HG03469 (cell line): ENCODE measurements at regions not wholly inside any gene's neighbourhood (a gene's known extent, or its start where the extent isn't known, plus 50 kb on each side); places are given as distances from the start of the nearest gene placed in this dataset.

Experiments
- ATAC-seq: cut with Tn5 transposase; IDR thresholded peaks from one replicate; pipeline ENCODE4 v1.9.1; 2021; ENCODE audit warnings: mild to moderate bottlenecking, moderate library complexity, moderate number of reproducible peaks; ENCODE audit not compliant: unreplicated experiment

- ATAC-seq: no peak
These were observed 117.8 kb upstream of the ZMIZ1 start for GRCh38 chr10:78950656-78951587.

GRCh38 chr10:78952030-78952429, 116.7 kb upstream of the ZMIZ1 start:
- no peak for ATAC-seq

GRCh38 chr10:78952686-78953085, 116.1 kb upstream of the ZMIZ1 start:
- ATAC-seq: no peak

GRCh38 chr10:78953113-78953798, 115.5 kb upstream of the ZMIZ1 start:
- ATAC-seq: no peak

- ATAC-seq: no peak
These were observed 114.9 kb upstream of the ZMIZ1 start for GRCh38 chr10:78953799-78954297.

GRCh38 chr10:78954689-78955088, 114.1 kb upstream of the ZMIZ1 start:
- ATAC-seq: no peak

GRCh38 chr10:78955206-78955605, 113.6 kb upstream of the ZMIZ1 start:
- ATAC-seq: no peak

GRCh38 chr10:78956391-78956790, 112.4 kb upstream of the ZMIZ1 start:
- no peak for ATAC-seq

GRCh38 chr10:78957471-78958039, 111.2 kb upstream of the ZMIZ1 start:
- no peak for ATAC-seq

GRCh38 chr10:78959217-78959923, 109.4 kb upstream of the ZMIZ1 start:
- no peak for ATAC-seq

GRCh38 chr10:78959924-78960285, 108.9 kb upstream of the ZMIZ1 start:
- ATAC-seq: no peak

GRCh38 chr10:78960316-78960800, 108.4 kb upstream of the ZMIZ1 start:
- ATAC-seq: no peak

GRCh38 chr10:78961760-78962159, 107.0 kb upstream of the ZMIZ1 start:
- no peak for ATAC-seq

- ATAC-seq: no peak
These were observed 105.4 kb upstream of the ZMIZ1 start for GRCh38 chr10:78963074-78964034.

GRCh38 chr10:78964274-78964951, 104.4 kb upstream of the ZMIZ1 start:
- ATAC-seq: no peak

GRCh38 chr10:78964952-78965633, 103.7 kb upstream of the ZMIZ1 start:
- ATAC-seq: no peak

- no peak for ATAC-seq
These were observed 102.5 kb upstream of the ZMIZ1 start for GRCh38 chr10:78966182-78966787.

- no peak for ATAC-seq
These were observed 101.8 kb upstream of the ZMIZ1 start for GRCh38 chr10:78966844-78967488.
